HEK293T (cell line): ENCODE measurements at regions not wholly inside any gene's neighbourhood (a gene's known extent, or its start where the extent isn't known, plus 50 kb on each side); places are given as distances from the start of the nearest gene placed in this dataset.

Source experiments
- ARNT ChIP-seq: fragments of 450-650 bp; IDR thresholded peaks from 2 replicates; pipeline ENCODE4 v1.6.1; 2017; ENCODE audit warnings: mild to moderate bottlenecking
- BHLHE40 ChIP-seq: fragments of 450-650 bp; IDR thresholded peaks from 2 replicates; pipeline ENCODE4 v1.6.1; 2016; ENCODE audit warnings: mild to moderate bottlenecking, moderate library complexity, borderline replicate concordance
- CTBP1 ChIP-seq: fragments of 450-650 bp; IDR thresholded peaks from 2 replicates; pipeline ENCODE4 v1.6.1; 2016; ENCODE audit warnings: borderline replicate concordance
- ELF4 ChIP-seq: fragments of 450-650 bp; IDR thresholded peaks from 2 replicates; pipeline ENCODE4 v1.6.1; 2017; ENCODE audit warnings: antibody characterized with exemption
- FOXA1 ChIP-seq: fragments of 450-650 bp; IDR thresholded peaks from 2 replicates; pipeline ENCODE4 v1.6.1; 2016; ENCODE audit warnings: mild to moderate bottlenecking
- FOXK2 ChIP-seq: fragments of 450-650 bp; IDR thresholded peaks from 2 replicates; pipeline ENCODE4 v1.6.1; 2016; ENCODE audit warnings: mild to moderate bottlenecking
- FOXM1 ChIP-seq: fragments of 450-650 bp; IDR thresholded peaks from 2 replicates; pipeline ENCODE4 v1.6.1; 2017; ENCODE audit warnings: mild to moderate bottlenecking, borderline replicate concordance
- HDGF ChIP-seq: fragments of 450-650 bp; IDR thresholded peaks from 2 replicates; pipeline ENCODE4 v1.6.1; 2017; ENCODE audit warnings: antibody characterized with exemption, borderline replicate concordance
- LEF1 ChIP-seq: fragments of 450-650 bp; IDR thresholded peaks from 2 replicates; pipeline ENCODE4 v1.6.1; 2017; ENCODE audit warnings: mild to moderate bottlenecking, borderline replicate concordance
- NFRKB ChIP-seq: fragments of 450-650 bp; IDR thresholded peaks from 2 replicates; pipeline ENCODE4 v1.6.1; 2016; ENCODE audit warnings: mild to moderate bottlenecking, moderate library complexity
- PKNOX1 ChIP-seq: fragments of 450-650 bp; IDR thresholded peaks from 2 replicates; pipeline ENCODE4 v1.6.1; 2016
- SP1 ChIP-seq: fragments of 450-650 bp; IDR thresholded peaks from 2 replicates; pipeline ENCODE4 v1.6.1; 2017
- TARDBP ChIP-seq: fragments of 450-650 bp; IDR thresholded peaks from 2 replicates; pipeline ENCODE4 v1.6.1; 2016
- ZNF384 ChIP-seq: fragments of 450-650 bp; IDR thresholded peaks from 2 replicates; pipeline ENCODE4 v1.6.1; 2016

- no peak for TF ChIP-seq ARNT
- TF ChIP-seq ZNF384, result no peak
- TF ChIP-seq ELF4, result no peak
- no peak for TF ChIP-seq NFRKB
- TF ChIP-seq BHLHE40, result no peak
- TF ChIP-seq TARDBP, result no peak
- TF ChIP-seq LEF1, result no peak
- TF ChIP-seq HDGF, result no peak
- TF ChIP-seq FOXM1, result no peak
- TF ChIP-seq FOXA1, result no peak
- TF ChIP-seq CTBP1, result no peak
- no peak for TF ChIP-seq FOXK2
- TF ChIP-seq SP1, result no peak
- no peak for TF ChIP-seq PKNOX1
These were observed 280.1 kb downstream of the PTPRC start for GRCh38 chr1:198918920-198919319.
